Fibroblast of peridontal ligament (primary cell): ENCODE measurements at regions not wholly inside any gene's neighbourhood (a gene's known extent, or its start where the extent isn't known, plus 50 kb on each side); places are given as distances from the start of the nearest gene placed in this dataset.
"Not testable (repeated sequence)": the region's sequence is repeated elsewhere in the genome, so short reads cannot be mapped to it uniquely, and the experiment has no call there.

ENCODE experiments used
- DNase-seq: peaks from one replicate; pipeline ENCODE4 v3.0.0-alpha.2; 2010; ENCODE audit errors: extremely low read depth

DNA sequence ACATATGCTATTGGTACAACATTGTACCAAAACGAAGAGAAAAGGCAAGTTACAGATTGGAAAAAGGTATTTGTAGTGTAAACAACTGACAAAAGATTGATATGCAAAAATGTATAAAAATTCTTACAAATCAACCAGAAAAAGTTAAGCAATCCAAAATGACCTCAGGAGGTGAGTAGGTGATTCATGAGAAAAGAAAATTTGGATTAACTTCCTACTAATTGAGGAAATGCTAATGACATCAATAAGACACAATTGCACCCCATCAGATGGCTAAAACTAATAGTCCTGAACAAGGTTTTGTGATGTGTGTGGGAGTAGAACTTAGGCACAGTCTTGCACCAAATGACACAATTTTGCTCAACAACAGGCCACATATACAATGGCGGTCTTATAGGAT, 129.3 kb downstream of the COPS8 start:
- no peak for DNase-seq

DNA sequence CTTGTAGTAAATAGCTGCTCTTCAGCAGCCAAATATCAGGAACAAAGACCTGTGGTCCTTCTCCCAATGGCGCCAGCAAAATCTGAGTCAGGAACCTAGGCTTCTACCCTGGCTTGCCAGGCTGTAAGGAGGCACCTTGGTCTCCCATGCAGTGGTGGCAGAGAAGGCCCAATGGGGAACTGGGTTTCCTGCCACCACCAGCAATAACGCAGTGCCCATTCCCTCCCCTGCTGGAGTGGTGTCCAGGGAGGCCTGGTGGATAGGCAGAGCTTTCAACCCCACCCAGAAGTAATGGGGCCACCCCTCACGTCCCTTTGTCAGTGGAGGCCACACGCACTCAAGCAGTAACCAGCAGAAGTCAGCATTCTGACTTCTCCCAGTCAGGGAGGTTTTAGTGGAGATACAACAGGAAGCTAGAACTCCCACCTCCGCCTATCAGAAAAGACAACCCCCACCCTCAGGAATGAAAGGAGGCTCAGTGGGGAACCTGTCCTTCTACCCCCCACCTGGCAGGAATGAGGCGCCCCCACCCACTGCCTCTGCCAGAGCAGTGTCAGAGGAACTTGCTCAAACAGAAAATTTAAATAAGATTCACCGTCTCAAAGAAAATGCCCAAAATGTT, 132.4 kb downstream of the COPS8 start:
- no peak for DNase-seq

DNA sequence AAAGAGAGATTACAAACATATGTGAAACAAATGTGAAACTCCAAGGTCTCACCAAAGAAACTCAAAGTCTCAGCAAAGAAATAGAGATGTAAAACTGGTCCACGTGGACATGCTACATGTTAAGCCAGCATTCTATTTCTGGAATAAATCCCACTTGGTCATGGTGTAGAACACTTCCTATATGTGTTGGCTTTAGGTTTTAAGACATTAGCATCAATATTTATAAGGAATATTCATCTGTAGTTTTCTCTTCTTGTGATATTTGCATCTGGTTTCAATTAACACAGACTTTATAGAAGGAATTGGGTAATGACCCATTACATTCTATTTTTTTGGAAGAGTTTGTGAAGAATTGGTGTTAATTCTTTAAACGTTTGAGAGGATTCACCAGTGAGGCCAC, 133.1 kb downstream of the COPS8 start:
- peak; percentile 70 for DNase-seq

DNA sequence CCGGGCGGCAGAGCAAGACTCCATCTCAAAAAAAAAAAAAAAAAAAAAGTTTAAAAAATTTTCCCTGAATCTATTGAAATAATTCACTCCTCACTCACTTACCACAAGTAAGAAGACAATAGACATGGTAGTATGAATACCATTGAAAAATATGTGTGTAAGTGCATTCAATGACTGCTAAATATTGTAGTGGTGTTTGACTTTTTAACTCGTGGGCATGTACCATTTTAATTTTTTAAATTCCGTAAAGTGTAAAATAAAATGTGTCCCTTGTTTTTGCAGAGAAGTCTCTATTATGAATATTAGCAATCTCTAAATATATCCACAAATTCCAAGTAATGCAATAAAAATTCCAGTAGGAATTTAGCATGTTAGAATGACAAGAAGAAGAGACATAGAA, 134.1 kb downstream of the COPS8 start:
- DNase-seq = no peak

DNA sequence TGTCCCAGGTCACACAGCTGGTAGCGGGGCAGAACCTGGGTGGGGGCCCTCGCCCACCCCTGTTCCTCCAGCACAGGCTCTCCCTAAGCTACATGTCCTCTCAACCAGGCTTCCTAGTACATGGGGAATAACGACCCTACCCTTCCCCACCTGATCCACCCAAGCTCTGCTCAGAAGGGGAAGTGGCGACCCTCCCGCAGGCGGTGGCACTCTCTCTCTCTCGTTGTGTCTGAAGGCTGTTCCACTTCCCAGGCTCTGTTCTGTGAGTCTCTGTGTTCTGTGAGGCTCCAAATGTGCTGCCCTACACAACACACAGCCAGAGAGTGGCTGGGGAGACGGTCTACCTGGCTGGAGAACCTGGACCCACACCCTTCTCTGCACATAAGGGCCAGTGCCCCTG, 135.8 kb downstream of the COPS8 start:
- no peak for DNase-seq

DNA sequence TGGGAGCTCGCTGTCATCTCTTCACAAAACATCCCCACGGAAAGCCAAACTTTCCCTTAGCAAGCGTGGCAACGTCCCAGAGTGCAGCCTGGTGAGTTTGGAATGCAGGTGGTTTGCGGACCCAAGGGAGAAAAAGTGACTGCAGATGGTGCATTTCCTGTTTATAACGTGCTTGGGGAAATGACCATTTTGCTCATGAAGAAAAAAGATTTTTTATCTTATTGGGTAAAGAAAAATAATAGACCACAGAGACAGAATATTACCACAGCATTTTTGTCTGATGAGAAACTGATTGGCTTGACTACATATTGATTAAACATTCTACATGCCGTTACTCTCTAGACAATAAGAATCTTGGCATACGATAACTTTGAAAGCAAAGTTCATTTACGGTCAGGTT, 136.5 kb downstream of the COPS8 start:
- DNase-seq = peak; percentile 97

DNA sequence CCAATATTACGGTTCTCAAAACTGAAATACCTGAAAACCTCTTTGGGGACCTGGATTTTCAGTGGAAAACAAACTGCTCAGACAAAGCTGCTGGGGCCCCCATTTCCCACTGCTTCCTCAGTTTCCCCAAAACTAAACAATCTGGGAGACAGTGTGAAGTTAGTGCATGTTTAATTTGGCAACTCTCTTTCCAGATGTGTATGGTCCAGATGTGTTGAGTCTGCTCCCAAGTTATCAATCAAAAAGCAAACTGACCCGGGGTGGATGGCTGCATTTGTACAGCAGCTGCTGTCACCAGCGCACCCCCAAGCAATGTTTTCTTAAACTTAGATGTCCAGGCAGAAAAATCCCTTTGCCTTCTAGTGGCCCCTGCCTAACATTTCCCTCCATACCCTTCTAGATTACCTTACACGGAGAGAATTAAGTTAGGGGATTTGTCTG, 136.9 kb downstream of the COPS8 start:
- no peak for DNase-seq

DNA sequence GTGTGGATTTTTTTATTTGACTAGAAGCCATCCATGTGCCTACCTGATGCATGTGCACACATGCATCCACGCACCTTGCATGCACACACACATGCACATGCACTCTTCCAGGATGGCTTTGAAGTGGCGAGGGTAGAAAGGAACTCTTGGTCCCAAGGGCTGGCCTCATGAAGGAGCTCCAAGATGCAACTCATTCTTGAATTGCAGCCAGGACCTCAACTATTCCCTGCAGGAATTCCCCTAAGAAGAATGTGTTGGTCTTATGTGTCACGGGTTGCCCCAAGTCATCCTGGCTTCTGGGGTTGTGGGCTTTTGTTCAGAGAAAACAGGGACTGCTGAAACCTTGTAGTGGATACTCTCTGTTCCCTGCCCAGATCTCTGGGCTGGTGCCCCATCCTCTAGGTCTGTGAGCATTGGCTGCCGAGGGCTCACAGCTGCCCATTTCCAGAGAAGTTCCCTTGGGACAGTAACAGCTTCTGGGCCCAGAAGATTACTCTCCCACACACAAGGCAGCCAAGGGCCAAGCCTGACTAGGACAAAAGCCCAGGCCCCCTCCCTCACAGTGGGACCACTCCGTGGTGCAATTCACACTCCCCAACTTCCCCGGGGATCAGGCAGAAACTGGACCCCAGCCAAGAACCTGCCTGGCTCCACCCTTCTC, 137.6 kb downstream of the COPS8 start:
- DNase-seq = peak; percentile 99

DNA sequence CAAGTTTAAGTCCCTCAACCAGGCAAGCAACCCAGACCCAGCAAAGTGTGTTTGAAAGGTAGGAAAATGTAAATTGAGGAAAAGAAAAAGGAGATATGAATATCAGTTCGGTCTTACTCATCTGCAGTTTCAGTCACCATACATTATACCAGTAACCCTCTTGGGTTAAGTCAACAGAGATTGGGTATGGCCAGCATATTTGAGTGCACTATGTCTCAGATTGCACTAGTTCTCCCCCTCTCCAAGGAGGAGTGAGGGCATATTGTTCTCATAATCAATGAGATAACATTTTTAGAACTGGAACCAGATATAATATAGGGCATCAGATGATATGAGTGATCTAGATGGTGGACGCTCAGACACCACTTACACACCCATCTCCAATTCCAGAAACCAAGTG, 141.5 kb downstream of the COPS8 start:
- no peak for DNase-seq

DNA sequence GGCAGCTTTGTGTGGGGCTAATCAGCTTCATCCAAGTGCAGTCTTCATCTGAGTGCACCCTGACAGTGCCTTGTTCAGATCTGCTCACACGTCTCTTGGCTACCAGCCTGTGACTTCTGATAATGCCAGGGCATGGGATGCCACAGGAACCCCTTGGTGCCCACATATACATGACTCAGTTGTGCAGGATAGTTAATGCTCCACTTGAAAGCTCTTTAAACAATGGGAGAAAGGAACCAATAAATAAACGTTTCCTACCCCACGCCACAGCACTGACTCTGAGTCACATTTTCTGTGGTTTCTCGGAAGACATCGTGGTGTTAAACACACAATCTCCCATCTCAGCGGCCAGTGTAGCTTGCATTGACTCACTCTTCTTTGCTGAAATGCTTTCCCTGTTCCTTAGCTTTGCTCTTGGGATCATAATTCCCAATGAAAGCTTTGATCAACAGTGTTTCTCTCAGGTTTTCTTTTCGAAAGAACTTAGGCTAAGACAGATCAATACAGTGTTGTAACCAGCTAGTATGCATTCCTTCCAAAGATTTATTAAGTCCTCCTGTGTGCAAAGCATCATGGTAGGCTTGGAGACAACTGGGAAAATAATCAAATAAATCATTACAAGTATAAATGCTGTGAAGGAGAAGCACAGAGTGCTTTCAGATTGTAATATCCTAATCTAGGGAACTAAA, 142.0 kb downstream of the COPS8 start:
- peak; percentile 97 for DNase-seq

DNA sequence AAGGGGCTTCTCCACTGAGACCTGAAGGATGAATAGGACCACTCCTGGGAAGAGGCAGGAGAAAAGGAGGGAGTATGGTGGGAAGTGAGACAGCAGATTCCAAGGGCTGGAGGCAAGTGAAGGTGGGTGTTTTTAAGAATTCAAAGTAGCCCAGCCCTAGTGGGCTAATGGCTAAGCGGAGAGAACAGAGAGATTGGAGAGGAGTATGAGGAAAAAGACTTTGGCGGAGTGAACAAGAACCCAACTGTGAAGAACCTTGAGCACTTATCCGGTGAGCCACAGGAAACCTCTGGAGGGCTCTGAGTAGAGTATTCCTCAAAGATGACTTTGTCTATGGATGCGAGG, 142.6 kb downstream of the COPS8 start:
- no peak for DNase-seq

DNA sequence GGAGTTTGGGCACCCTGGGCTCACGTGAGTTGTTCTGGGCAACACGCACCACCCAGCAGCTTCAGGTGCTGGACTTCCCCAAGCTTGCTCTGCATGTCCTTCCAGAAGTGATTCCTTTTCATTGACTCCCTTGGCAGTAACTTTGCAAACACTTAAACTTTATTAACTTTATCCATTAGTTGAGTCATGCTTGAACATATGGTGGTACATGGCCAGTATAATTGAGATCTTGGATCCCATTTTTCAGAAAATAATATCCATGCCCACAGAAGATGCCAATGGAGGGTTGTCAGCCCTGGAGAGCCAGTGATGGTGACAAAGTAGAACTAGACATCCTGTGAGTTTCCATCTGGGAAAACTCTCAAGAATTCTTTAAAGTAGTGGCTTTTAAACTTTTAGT, 144.2 kb downstream of the COPS8 start:
- DNase-seq = no peak

DNA sequence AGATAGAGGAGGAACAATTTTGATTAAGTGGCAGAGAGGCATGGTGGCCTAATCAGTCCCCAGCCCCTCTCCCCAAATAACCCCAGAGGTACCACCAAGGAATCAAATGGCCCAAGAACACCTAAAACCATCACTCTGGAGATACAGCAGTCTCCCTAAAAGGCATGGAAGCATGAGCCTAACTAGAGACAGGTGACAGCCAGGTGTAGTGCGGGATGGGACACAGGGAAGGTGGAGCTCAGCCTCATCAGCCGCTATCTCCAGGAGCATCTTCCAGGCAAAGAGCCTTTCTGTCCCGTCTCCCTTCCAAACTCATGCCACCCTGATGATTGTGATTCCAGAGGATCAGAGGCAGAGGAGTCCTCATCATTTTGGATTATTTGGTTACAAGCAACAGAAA, 144.7 kb downstream of the COPS8 start:
- DNase-seq = no peak

DNA sequence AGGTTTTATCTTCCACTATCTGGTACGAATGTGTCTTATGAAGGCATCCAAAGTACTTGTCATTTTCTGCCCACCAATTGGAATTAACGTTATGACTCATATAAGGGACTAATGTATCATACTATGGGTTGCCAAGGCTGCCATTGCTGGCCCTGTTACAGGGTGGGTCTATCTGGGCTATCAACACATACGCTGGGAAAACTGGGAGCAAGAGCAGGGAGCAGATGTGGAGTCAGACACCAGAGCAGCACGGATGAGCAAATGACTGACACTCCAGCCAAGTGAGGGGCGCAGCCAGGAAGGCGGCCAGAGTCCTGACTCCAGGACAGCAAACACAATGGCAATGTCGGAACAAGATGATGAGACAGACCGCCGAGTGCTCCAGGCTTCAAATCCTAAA, 145.9 kb downstream of the COPS8 start:
- DNase-seq = no peak

DNA sequence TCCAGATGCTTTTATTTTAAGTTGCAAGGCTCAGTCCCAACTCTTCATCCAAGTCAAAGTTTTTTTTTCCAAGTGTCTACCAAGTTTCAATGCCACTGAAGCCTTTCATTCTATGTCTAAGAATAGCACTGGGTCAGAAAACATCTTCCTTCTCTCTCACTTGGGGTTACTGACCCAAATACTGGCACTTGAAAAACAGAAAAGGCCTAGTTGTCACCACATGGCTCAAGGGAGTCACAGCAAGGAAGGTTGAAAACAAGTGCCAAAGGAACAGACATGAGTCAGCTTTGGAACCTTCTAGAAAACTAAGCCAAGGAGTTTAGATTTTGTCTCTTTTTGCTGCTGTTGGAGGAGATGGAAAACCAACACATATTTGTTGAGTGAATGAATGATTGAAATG, 146.5 kb downstream of the COPS8 start:
- DNase-seq = no peak

DNA sequence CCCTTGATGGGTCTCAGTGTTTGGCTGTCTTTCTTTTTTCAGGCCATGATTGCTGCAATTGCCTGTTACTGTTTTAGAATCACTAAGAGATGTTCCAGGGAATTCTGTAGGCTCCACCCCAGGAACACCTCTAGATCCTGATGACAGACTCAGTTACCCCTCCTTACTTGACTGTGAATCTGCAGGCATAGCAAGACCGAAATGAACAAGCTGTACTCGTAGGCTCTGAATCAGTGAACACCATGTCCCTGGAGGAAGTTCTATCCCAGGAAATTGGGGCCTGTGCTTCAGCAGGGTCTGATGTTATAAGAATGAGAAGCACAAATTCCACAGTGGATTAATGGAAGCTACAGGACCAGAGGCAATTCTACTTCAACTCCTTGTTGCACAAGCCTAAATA, 148.6 kb downstream of the COPS8 start:
- DNase-seq = no peak

DNA sequence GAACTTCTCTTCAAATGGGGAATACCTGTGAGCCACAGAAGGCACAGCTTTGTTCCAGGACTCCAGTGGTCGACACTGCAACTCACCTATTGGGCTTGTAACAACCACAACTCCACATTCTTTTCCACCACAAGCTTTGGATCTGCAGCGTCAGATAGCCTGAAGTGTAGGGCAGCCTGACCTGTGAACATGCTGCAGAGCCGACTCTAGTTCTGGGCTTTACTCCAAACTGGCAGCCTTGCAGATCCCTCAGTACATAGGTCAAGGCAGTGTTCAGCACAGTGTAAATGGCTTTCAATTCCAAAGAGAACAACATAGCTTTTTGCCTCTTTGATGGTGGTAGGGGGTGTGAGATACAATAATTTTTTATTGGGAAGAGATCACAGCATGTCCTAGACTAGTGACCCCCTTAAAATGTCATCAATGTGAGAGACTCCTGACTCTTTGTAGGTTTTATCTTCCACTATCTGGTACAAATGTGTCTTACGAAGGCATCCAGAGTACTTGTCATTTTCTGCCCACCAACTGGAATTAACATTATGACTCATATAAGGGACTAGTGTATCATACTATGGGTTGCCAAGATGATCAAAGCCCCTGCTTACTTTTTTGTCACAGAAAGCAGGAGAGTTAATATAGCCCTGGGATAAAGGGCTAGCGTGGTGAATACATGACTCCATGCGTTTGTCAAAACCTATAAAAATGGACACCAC, 149.8 kb downstream of the COPS8 start:
- DNase-seq = peak; percentile 91

DNA sequence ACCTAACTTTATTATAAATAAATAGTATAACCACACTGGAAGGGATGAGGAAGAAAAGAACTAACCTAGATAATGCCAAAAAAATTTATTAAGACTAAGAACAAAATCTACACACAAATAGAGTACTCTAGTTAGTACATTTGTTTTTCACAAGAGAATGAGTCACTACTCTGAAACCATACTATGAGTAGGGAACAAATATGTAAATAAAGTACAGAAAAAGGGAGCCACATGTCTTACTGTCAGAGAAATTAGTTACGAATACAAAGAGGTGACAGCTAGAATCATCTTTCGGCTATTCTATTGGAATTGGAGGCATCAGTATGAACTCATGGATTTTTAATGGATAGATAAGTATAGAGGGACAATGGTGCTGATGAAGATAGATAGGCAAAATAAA, 150.5 kb downstream of the COPS8 start:
- DNase-seq = peak; percentile 70

DNA sequence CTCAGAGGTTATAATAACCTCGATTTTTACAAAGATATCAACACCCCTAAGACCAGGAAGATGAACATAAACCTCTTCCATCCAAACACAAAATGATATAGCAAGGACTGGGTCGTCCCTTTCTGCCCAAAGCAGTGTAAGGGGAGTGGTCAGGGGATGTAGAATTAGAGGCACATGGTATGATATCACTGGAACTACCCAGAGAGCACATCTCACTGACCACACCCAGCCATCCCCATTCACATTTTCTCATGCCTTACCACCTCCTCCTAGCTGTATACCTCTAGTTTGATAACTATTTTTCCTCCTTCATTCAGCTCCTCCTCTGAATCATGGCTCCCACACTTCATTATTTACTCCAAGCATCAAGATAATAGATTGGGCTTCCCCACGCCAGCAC, 152.6 kb downstream of the COPS8 start:
- DNase-seq = no peak

DNA sequence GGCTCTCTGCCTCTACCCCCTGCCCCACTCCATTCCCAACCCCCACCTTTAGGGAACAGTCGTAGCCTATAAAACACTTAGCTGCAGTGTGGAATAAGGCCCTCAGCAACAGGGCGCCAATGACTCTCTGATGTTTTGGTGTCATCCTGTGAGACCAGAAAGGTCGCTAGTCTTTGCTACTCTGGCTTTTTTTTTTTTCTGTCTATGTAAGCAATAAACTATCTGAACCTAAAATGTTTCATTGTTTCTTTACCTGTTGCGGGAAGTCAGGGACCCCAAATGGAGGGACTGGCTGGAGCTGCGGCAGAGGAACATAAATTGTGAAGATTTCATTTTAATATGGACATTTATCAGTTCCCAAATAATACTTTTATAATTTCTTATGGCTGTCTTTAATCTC, 154.6 kb downstream of the COPS8 start:
- DNase-seq = no peak

DNA sequence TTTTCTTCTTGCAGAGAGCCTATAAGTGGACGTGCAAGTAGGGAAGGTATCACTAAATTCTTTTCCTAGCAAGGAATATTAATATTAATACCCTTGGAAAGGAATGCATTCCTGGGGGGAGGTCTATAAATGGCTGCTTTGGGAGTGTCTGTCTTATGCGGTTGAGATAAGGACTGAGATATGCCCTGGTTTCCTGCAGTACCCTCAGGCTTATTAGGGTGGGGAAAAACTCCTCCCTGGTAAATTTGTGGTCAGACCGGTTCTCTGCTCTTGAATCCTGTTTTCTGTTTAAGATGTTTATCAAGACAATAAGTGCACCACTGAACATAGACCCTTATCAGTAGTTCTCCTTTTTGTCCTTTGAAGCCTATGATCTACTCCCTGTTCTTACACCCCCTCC, 155.2 kb downstream of the COPS8 start:
- not testable (repeated sequence) for DNase-seq

DNA sequence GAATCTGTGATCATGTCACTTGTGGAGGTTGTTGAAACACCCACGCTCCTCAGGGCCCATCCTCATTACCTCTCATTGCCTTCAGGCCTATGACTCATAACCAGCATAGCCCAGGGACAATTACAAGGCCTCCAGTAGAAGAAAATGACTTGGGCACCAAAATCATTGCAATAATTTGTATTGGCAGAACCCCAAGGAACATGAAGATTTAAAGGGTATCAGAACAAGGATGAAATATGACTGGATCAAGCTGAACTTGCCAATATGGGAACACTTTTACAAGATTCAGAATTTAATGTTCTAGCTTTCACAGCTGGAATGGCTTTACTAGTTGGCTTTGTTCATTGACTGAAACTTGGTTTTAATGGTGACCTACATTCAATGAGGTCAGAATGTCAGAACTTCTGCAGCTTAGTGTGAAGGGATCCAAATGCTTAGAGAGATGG, 156.4 kb downstream of the COPS8 start:
- DNase-seq = peak; percentile 49

DNA sequence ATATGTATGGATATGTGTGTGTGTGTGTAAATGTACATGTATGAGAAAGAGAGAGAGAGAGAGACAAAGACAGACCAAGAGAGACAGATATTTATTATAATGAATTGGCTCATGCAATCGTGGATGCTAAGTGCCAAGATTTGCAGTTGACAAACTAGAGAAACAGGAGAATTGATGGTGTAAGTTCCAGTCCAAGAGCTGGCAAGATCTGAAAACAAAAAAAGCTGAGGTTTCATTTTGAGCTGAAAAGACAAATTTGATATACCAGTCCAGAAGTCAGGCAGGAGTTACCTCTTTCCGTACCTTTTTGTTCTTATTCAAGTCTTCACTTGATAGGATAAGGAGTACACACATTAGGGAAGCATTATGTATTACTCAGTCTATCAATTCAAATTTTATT, 157.8 kb downstream of the COPS8 start:
- DNase-seq = no peak
